Keratinocyte (primary cell): ENCODE measurements at regions not wholly inside any gene's neighbourhood (a gene's known extent, or its start where the extent isn't known, plus 50 kb on each side); places are given as distances from the start of the nearest gene placed in this dataset.

Experiments used
- DNase-seq: peaks from one replicate; pipeline ENCODE4 v3.0.0-alpha.2; 2011; ENCODE audit warnings: low read depth, missing footprints, low spot score
- FAIRE-seq: peaks from 2 replicates; lab custom pipeline; 2011; peaks lifted over from hg19 to GRCh38; lab: Jason Lieb, UNC
- H2AFZ ChIP-seq: 2 replicates; pipeline ENCODE4 v1.6.0; 2012; ENCODE audit warnings: low read length, control low read depth, inconsistent platforms; ENCODE audit not compliant: control insufficient read depth
- H3K27ac ChIP-seq: 2 replicates; pipeline ENCODE4 v1.5.1; 2011; ENCODE audit warnings: low read length; ENCODE audit not compliant: control insufficient read depth, insufficient read depth
- H3K27me3 ChIP-seq: 3 replicates; pipeline ENCODE4 v1.6.0; 2011; ENCODE audit warnings: low read length; ENCODE audit not compliant: control insufficient read depth, insufficient read depth; ENCODE audit errors: extremely low read depth
- H3K36me3 ChIP-seq, 2 experiments: 2 replicates in 1 of 2; 3 replicates in 1 of 2; pipeline ENCODE4 v1.5.1; 2011; ENCODE audit warnings: low read length in 2 of 2, mild to moderate bottlenecking in 1 of 2; ENCODE audit not compliant: control insufficient read depth in 2 of 2, insufficient read depth in 2 of 2; ENCODE audit errors: extremely low read depth in 1 of 2
- H3K4me1 ChIP-seq: 3 replicates; pipeline ENCODE4 v1.5.1; 2011; ENCODE audit warnings: low read length; ENCODE audit not compliant: control insufficient read depth, insufficient read depth; ENCODE audit errors: extremely low read depth
- H3K4me2 ChIP-seq: 3 replicates; pipeline ENCODE4 v1.6.0; 2011; ENCODE audit warnings: low read depth, low read length; ENCODE audit not compliant: control insufficient read depth, insufficient read depth; ENCODE audit errors: extremely low read depth
- H3K4me3 ChIP-seq, 3 experiments: fragments of 200-600 bp in 1 of 3; sonication (generic) in 1 of 3; 2 replicates in 2 of 3; 3 replicates in 1 of 3; pipeline ENCODE4 v1.5.1; 2011 to 2016; ENCODE audit warnings: low read length in 3 of 3, mild to moderate bottlenecking in 3 of 3, control low read depth in 2 of 3, inconsistent platforms in 1 of 3, low read depth in 1 of 3, mixed read lengths in 1 of 3, mixed run types in 1 of 3, moderate library complexity in 1 of 3; ENCODE audit not compliant: control insufficient read depth in 2 of 3, insufficient read depth in 2 of 3; ENCODE audit errors: extremely low read depth in 1 of 3
- H3K79me2 ChIP-seq: 2 replicates; pipeline ENCODE4 v1.6.0; 2012; ENCODE audit warnings: low read length; ENCODE audit not compliant: control insufficient read depth, insufficient read depth
- H3K9ac ChIP-seq: 3 replicates; pipeline ENCODE4 v1.6.0; 2011; ENCODE audit warnings: low read length; ENCODE audit not compliant: control insufficient read depth, insufficient read depth; ENCODE audit errors: extremely low read depth
- H3K9me1 ChIP-seq: 3 replicates; pipeline ENCODE4 v1.6.0; 2011; ENCODE audit warnings: low read length; ENCODE audit not compliant: control insufficient read depth, insufficient read depth; ENCODE audit errors: extremely low read depth
- H3K9me3 ChIP-seq: 2 replicates; pipeline ENCODE4 v1.5.1; 2012; ENCODE audit warnings: low read depth, low read length; ENCODE audit not compliant: control insufficient read depth
- H4K20me1 ChIP-seq: 3 replicates; pipeline ENCODE4 v1.6.0; 2011; ENCODE audit warnings: low read length; ENCODE audit not compliant: control insufficient read depth, insufficient read depth; ENCODE audit errors: extremely low read depth
- CTCF ChIP-seq, 3 experiments: IDR thresholded peaks in 1 of 3; conservative IDR thresholded peaks in 1 of 3; optimal IDR thresholded peaks in 1 of 3; 2 replicates in 2 of 3; 3 replicates in 1 of 3; pipeline versions ENCODE3 to v1.5.1; 2011; ENCODE audit warnings: low read length in 3 of 3, mild to moderate bottlenecking in 3 of 3, moderate library complexity in 2 of 3, control low read depth in 1 of 3, inconsistent platforms in 1 of 3; ENCODE audit not compliant: insufficient read depth in 2 of 3; ENCODE audit errors: extremely low read depth in 1 of 3
- EZH2 ChIP-seq: IDR thresholded peaks from one replicate; pipeline ENCODE4 v1.6.1; 2012; ENCODE audit warnings: inconsistent platforms, mild to moderate bottlenecking, low read length, moderate library complexity
- dilution Hi-C: fragments of 300-500 bp; cut with MboI; formaldehyde crosslinking; loops from one replicate; pipeline ENCODE4 v1.7.0; 2020; ENCODE audit warnings: low sequenced_read_pairs; ENCODE audit not compliant: extremely low pct_ligation_motif_present

GRCh38 chr5:68805444-68805843 lies 288.4 kb upstream of the SLC30A5 start:
- Histone ChIP-seq H3K4me3 (no peak overlapping the region), H4K20me1 (no peaks in the 10 kb centered on the region), H3K27ac (no peak overlapping the region), H3K36me3 (no peaks in the 10 kb centered on the region), H3K9me3 (no peaks in the 10 kb centered on the region), H3K27me3 (no peaks in the 10 kb centered on the region), H3K9me1 (no peaks in the 10 kb centered on the region), H3K4me2 (no peak overlapping the region), H3K79me2 (no peaks in the 10 kb centered on the region), H3K9ac (no peak overlapping the region), H2AFZ (no peak overlapping the region), H3K4me1 (no peaks in the 10 kb centered on the region)
- TF ChIP-seq CTCF (optimal IDR thresholded peaks at IDR 0.05 in 1 of 3, IDR thresholded peaks at IDR 0.05 in 1 of 3, conservative IDR thresholded peaks at IDR 0.05 in 1 of 3; ENCODE audit: extremely low read depth in 1 of 3, insufficient read depth in 2 of 3, low read length in 3 of 3): no peak
- no peak for TF ChIP-seq EZH2
- FAIRE-seq: no peak
- dilution Hi-C loops: no loop called here
- DNase-seq: no peak

DNA sequence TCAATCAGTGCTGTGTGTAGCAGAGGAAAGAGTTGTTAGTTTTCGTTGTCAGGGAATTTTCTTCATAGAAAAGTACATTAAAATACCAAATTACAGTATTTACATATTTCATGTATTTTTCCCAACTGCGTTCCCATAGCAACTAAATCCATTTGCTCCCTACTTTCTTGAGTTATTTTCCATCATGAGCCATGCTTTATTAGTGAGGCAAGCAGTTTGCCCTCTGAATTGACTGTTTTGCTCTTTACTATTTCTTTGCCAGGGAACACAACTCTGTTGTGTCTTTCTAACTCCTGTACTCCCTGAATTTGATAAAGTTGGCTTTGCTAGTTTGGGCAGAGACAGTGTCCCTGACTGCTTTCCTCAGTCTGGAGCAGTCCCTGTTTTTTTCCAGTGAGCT lies 276.2 kb upstream of the SLC30A5 start:
- Histone ChIP-seq H3K79me2 (no peaks in the 10 kb centered on the region), H3K4me3 (no peak overlapping the region), H4K20me1 (no peaks in the 10 kb centered on the region), H3K9ac (no peak overlapping the region), H3K9me1 (no peaks in the 10 kb centered on the region), H3K27me3 (peaks cover 4% of the 10 kb centered on the region), H3K9me3 (no peaks in the 10 kb centered on the region), H2AFZ (no peak overlapping the region), H3K36me3 (no peaks in the 10 kb centered on the region), H3K4me1 (no peaks in the 10 kb centered on the region), H3K4me2 (no peak overlapping the region), H3K27ac (no peak overlapping the region)
- dilution Hi-C loops: no loop called here
- DNase-seq (no peak), FAIRE-seq (no peak)
- TF ChIP-seq CTCF (optimal IDR thresholded peaks at IDR 0.05 in 1 of 3, IDR thresholded peaks at IDR 0.05 in 1 of 3, conservative IDR thresholded peaks at IDR 0.05 in 1 of 3; ENCODE audit: extremely low read depth in 1 of 3, insufficient read depth in 2 of 3, low read length in 3 of 3) (no peak), EZH2 (no peak)
